GM18861 (cell line): ENCODE measurements at regions not wholly inside any gene's neighbourhood (a gene's known extent, or its start where the extent isn't known, plus 50 kb on each side); places are given as distances from the start of the nearest gene placed in this dataset.
"Not testable (repeated sequence)": the region's sequence is repeated elsewhere in the genome, so short reads cannot be mapped to it uniquely, and the experiment has no call there.

ENCODE experiments used
- ATAC-seq: cut with Tn5 transposase; IDR thresholded peaks from one replicate; pipeline ENCODE4 v1.9.1; 2021; ENCODE audit not compliant: unreplicated experiment

DNA sequence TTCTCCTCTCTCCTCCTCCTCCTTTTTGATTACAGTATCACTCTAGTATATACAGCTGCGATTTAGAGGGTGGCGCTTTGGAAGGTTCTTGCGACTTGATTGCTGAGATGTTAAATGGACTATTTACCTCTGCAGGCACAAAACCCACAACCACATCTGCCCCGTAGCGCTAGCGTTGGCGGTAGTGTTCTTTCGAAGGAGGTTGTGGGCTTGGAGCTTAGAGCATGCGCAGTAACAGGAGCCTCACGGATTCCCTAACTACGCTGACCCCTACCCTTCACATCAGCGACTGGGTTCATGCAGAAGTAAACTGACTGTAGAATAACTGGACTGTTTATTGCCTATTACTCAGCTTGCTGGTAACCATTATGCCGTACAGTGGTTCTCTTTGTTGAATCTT lies 58.0 kb downstream of the CGGBP1 start:
- ATAC-seq: no peak

DNA sequence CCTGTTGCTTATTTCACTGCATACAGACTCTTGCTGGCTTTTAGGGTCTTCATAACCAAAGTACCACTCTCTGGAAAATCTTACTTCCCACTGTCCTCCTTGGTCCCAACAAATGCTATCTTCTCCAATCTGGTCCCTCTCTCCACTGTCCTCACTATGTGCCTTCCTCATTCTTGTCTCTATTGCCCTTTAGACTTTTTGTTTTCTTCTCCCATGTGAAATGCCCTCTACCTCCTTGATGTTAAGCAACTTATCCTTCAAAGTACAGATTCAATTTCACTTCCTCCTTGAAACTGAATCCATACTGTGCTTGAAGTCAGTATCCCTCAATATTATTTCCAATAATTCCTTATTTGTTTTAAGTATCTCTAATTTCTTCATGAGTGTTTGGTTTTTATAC lies 60.8 kb downstream of the CGGBP1 start:
- ATAC-seq: no peak

GRCh38 chr3:87997298-87997697 lies 61.5 kb downstream of the CGGBP1 start:
- peak; percentile 94 for ATAC-seq

- ATAC-seq: no peak
Measured at GRCh38 chr3:87996882-87997281, 61.9 kb downstream of the CGGBP1 start.

GRCh38 chr3:87993566-87993965 lies 65.2 kb downstream of the CGGBP1 start:
- ATAC-seq: no peak

- ATAC-seq: no peak
Measured at GRCh38 chr3:87987952-87988351, 70.9 kb downstream of the CGGBP1 start.

GRCh38 chr3:87982421-87982820 lies 76.4 kb downstream of the CGGBP1 start:
- ATAC-seq: no peak

DNA sequence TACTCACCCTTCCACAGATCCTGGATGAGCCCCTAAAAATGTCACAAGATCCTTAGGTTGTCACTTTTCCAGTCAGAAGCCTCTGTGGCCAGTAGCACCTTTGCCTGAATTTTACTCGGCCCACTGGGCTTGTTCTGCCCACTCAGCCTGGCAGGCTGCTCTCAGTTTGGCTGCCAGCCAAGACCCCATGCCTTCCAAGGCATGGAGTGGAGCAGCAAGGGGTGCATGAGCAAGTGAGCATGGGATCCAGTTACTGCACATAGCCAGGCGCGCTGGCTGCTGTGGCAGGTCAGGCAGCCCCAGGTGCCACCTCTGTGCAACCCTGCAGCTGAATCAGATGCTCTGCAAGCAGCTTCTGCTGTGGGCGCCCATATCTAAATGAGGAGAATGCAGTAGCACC lies 79.3 kb downstream of the CGGBP1 start:
- no peak for ATAC-seq

DNA sequence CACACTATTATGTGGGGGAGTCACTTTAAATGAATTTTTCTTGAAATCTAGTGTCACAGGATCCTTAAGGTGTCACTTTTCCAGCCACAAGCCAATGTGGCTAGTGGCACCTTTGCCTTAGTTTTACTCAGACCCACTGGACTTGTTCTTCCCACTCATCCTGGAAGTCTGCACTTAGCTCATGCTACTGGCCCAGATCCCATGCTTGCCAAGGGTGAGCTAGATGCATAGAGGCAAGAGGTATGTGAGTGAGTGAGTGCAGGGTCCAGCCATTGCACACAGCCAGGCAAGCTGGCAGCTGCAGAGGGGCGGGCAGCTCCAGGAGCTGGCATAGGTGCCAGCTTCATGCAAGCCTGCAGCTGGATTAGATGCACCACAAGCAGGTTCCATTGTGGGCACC lies 81.0 kb downstream of the CGGBP1 start:
- no peak for ATAC-seq

DNA sequence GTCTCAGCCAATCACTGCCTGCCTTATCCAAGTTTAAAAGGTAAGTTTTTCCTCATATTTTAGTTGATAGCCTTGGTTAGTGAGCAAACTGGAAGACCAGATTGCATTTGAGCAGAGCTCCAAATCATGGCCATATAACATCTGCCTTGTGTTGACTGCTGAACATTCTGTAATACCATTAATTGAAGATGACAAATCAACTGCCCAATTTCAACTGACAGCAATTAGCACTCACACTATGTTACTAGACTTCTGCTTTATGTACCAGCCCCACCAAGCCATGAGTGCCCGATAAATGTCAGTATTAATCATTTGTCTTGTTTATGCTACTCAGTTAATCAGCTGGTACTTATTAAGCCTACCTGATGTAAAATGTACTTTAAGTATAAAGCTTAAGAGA lies 83.1 kb downstream of the CGGBP1 start:
- ATAC-seq: no peak

GRCh38 chr3:87973906-87974305 lies 84.9 kb downstream of the CGGBP1 start:
- no peak for ATAC-seq

DNA sequence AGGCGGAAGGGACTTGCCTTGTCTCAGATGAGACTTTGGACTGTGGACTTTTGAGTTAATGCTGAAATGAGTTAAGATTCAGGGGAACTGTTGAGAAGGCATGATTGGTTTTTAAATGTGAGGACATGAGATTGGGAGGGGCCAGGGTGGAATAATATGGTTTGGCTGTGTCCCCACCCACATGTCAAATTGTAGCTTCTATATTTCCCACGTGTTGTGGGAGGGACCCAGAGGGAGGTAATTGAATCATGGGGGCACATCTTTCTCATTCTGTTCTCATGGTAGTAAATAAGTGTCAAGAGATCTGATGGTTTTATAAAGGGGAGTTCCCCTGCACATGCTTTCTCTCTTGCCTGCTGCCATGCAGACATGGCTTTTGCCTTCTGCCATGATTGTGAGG lies 89.2 kb downstream of the CGGBP1 start:
- no peak for ATAC-seq

DNA sequence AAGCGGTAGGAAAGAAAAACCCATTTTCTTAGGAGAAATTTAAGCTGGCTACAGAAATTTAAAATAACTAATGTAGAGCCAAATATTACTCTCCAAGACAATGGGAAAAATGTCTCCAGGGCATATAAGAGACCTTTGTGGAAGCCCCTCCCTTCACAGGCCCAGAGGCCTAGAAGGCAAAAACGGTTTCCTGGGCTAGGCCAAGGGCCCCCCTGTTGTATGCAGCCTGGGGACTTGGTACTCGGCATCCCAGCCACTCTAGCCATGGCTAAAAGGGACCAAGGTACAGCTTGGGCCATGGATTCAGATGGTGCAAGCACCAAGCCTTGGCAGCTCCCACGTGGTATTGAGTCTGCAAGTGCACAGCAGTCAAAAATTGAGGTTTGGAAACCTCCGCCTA lies 90.1 kb downstream of the CGGBP1 start:
- ATAC-seq: no peak

GRCh38 chr3:87958289-87958688 lies 100.5 kb downstream of the CGGBP1 start:
- no peak for ATAC-seq

GRCh38 chr3:87957575-87957974 lies 101.2 kb downstream of the CGGBP1 start:
- no peak for ATAC-seq

DNA sequence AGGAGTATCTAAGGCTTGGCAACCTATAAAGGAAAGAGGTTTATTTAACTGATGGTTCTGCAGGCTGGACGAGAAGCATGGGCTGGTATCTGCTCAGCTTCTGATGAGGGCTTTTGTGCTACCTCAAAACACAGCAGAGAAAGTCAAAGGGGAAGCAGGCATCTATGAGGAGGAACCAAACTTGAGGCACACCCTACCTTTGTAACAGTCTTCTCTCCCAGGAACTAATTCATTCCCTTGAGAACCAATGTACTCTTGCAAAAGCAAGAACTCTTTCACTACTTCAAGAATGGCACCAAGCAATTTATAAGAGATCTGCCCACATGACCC lies 109.0 kb downstream of the CGGBP1 start:
- ATAC-seq: no peak

GRCh38 chr3:87949189-87949878 lies 109.5 kb downstream of the CGGBP1 start:
- peak; percentile 91 for ATAC-seq

DNA sequence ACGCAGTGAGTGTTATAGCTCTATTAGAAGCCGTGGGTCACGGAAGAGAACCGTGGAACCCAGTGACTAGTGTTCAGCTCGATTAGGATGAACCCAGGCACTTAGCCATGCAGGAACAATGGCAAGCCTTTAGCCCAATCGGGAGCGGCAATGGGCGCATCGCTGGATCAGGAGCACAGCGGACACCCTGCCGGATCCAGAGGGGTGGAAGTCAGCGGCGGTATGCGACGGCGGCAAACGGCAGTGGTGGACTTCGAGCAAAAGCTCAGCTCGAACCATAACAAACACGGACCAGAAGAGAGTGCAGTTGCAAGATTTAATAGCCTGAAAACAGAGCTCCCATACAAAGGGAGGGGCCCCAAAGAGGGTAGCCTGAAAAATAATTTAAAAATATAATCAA lies 112.8 kb downstream of the CGGBP1 start:
- not testable (repeated sequence) for ATAC-seq

GRCh38 chr3:87942256-87942655 lies 116.5 kb downstream of the CGGBP1 start:
- ATAC-seq: not testable (repeated sequence)

- ATAC-seq: no peak
Measured at GRCh38 chr3:87924485-87924884, 134.3 kb downstream of the CGGBP1 start.

DNA sequence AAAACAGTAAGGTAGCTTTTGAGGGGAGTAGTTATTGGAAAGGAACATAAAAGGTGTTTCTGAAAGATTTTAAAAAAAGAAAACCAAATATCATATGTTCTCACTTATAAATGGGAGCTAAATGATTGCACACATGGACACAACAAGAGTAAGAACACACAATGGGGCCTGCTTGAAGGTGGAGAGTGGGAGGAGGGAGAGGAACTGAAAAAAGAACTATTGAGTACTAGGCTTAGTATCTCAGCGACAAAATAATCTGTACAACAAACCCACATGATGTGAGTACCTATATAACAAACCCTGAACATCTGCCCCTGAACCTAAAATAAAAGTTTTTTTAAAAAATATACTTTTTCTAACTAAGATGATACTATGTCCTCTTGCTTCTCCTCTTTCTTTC lies 138.3 kb downstream of the CGGBP1 start:
- no peak for ATAC-seq

DNA sequence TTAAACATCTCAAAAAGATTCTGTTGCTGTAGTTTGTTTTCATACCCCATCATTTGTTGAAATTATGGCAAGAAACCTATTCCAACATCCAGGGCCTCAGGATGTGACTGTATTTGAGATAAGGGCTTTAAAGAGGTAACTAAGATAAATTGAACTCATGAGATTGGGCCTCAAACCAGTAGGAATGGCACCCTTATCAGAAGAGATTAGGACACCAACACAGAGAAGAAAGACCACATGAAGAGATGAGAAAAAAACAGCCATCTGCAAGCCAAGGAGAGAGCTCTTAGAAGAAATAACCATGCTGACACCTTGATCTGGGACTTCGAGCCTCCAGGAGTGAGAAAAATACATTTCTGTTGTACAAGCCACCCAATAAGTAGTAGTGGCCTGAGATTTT lies 157.7 kb downstream of the CGGBP1 start:
- no peak for ATAC-seq

- no peak for ATAC-seq
Measured at GRCh38 chr3:87900061-87900460, 158.7 kb downstream of the CGGBP1 start.

DNA sequence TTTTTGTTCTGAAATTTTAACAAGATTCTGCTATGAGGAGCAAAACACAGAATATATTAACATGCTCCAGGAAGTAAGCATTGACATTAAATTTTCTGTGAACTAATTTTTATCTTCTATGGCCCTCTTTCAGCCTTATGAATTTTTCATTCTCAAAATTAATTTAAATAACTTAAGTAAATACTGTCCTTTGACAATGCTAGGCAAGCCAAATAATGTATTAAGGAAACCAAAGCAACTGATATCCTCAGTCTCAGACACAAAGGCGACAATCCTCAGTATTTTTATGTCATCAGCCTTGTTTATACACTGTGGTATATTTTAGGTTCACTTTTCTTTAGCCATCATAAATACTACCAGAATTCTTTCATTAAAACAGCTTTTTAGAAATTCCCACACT lies 159.8 kb downstream of the CGGBP1 start:
- no peak for ATAC-seq
